HG02610 (cell line): ENCODE measurements at regions not wholly inside any gene's neighbourhood (a gene's known extent, or its start where the extent isn't known, plus 50 kb on each side); places are given as distances from the start of the nearest gene placed in this dataset.

ENCODE experiments used
- ATAC-seq: cut with Tn5 transposase; IDR thresholded peaks from one replicate; pipeline ENCODE4 v1.9.1; 2021; ENCODE audit warnings: mild to moderate bottlenecking, moderate library complexity; ENCODE audit not compliant: unreplicated experiment

DNA sequence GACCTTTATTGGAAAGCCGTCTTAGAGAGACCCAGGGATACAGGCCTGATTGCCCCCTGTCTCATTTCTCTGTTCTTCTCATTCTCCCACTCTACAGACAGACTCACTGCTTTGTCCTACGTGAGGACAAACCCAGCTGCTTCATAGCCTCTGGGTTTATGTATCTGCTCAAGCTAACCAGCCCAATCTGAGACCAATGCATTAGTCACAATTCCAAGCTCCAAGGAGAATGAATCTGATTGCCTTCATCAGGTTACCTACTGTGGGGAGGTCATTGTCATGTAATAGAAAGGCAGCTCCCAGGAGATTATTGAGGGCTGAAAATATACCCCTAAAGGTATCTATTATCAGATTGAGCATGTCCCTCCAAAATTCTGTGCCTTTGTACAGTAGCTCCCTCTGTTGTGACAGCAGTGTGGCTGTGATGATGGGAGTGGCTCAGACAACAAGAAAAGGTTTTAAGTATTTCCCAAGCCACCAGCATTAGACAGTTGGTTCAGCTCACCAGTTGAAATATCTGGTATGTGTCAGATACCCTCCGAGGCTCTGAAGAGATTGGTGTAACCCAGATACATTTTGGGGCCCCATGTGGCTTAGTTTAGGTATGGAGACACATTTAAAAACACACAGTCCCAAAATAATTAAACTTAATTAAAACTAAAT, 123.1 kb upstream of the EEPD1 start:
- no peak for ATAC-seq

DNA sequence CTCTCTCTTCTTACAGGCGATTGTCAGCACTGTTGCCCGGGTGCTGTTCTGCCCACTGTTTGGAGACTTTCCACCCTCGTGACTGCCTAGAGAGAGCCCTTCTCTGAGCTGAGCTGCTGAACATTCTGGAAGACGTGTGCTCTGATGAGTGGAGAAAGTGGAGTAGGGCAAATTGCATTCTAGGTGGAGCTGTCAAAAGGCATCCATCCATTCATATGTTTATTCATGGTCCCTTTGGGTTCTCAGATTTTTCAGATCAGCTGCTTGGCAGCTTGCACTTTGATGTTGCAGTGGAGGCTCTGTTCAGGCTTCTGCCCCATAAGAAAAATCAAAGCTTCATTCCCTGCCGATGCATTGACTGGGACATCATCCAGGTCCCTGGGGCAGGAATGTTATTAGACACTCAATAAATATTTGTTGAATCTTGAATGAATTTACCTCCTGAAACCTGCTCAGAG, 120.7 kb upstream of the EEPD1 start:
- no peak for ATAC-seq

DNA sequence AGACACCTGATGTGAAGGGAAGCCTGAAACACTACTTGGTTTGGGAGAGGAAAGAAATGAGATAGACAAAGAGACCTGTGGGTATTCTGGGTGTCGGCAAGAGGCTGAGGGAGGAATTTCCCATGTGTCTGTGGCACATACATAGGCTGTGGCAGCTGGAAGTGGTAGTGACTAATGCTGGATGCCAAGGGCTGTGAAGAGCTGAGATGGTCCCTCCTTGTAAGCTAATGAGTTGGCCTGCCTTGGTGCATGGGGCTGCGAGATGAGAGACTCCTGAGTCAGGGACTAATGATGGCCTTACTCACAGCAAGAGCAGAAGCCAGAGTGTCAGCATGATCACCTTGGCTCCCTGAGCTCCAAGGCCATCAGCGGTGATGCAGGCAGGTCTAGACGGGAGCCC, 119.0 kb upstream of the EEPD1 start:
- ATAC-seq: no peak

DNA sequence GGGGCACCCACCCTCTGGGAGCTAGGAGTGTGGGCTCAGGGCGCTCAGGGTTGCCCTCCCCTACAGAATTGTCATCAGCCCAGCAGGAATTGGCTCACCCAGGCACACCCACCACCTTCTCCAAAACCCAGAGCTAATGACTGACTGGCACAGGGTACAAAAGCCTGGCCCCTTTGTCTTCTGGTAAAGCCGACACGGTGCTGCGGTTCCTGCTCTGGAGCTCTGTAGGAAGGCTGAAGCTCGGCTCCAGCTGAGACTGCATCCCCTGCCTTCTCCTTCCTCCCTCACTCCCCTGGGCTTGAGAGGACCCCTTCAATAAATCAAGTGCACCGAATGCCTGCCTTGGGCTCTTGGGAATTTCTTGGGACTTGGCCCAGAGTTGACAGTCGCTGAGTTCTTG, 117.9 kb upstream of the EEPD1 start:
- no peak for ATAC-seq

DNA sequence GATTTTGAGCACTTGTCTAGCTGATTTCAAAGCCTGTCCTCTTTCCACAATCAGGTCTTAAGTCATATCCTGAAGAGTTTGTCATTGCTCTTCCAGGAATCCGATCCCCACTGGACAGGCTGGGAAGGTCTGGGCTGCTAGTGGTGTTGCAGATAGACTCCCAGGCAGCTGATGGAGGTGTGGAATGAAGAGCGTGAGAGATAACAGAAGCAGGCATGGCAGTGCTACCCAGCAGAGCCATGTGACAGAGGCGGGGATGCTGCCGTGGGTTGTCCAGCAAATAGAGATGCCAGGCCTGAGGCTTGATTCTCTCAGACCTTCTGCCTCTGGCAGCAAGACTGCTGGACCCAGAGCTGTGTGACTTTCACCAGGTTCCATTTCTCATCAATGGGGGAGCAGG, 116.5 kb upstream of the EEPD1 start:
- no peak for ATAC-seq

DNA sequence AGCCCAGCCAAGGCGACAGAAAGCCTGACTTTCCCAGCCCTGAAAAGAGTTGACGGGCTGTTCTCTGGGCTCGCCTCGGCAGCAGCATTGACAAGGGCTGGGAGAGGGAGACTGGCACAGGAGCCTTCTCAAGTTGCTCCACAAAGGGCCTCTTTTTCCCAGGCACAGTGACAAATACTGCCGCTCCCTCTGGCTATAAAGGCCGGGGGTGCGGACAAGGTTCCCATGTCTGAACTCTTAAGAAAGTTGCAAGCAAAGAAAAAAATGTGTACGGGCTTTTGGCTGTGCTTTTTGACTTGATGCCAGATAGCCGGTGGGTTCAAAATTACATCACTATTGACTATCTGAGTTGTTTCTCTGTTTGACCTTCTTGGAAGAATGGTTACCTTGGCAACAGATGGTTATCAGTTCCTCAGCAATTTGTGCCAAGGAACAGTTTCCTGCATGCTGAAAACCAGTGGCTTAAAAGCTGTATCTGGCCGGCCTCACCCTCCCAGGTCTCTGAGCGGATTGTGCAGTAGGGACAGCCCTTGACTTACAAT, 115.9 kb upstream of the EEPD1 start:
- ATAC-seq: no peak

DNA sequence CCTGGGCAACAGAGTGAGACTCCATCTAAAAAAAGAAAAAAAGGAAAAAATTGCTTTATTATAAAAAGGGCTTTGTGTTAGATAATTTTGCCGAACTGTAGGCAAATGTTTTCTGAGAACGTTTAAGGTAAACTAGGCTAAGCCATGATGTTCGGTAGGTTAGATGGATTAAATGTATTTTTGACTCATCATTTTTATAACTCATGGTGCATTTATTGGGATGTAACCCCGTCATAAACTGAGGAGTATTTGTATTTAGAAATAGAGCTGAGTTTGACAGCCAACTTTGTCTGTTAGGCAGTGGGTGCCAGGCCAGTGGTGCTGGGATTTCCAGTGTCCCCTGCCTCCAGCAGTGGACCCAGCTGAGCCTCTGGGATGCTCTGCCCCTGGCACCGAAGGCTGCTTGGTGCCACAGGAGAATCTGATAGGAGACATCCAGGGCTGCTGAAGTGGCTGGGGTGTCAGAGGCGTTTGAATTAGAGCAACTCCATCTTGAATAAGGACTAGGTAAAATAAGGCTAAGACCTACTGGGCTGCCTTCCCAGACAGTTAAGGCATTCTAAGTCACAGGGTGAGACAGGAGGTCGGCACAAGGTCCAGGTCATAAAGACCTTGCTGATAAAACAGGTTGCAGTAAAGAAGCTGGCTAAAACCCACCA, 114.9 kb upstream of the EEPD1 start:
- ATAC-seq: no peak

DNA sequence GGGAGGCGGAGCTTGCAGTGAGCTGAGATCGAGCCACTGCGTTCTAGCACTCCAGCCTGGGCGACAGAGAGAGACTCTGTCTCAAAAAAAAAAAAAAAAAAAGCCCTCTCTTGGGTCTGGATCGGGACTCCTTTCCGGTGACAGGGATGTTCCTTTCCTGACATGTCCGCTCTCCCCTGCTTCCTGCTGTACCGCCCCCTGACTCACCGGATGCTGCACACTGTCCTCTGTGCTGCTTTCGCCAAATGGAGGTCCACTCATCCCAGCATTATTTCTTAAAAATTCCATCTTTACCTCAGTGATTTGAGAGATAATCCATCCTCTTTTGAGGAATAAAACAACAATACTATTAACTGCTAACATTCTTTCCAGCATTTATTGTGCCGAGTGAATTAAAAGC, 113.8 kb upstream of the EEPD1 start:
- no peak for ATAC-seq

DNA sequence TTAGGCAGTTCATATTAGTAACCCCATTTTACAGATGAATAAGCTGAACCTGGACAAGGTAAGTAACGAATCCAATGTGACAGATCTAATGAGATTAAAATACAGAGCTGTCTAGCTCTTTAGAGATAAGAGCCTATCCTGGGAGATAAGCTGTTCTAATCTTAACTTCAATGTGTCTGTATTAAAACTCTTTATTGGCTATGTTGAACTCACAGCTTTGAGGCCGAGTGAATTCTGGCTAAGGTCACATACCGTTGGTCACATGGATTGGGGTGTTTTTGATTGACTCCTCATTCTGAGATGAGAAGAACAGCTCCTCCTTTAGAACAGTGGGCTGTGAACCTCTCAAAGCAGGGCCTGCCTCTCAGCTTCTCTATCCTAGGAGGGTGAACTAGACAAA, 113.4 kb upstream of the EEPD1 start:
- ATAC-seq: no peak

DNA sequence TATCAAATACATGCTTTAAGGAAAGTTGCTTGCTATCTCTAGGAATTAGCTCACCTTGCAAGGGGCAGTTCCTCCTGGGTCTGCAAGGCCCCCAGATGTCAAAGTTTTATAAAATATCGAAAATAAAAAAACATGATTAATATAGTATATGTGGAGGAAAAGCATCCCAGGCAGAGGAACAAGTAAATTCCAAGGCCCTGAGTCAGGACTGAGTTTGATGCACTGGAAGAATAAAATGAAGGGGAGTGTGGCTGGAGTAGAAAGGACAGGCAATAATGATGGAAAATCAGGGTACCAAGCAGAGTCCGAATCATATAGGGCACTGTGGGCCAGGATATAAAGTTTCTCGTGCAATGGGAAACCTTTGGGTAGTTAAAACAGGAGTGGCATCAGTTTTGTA, 112.4 kb upstream of the EEPD1 start:
- no peak for ATAC-seq

DNA sequence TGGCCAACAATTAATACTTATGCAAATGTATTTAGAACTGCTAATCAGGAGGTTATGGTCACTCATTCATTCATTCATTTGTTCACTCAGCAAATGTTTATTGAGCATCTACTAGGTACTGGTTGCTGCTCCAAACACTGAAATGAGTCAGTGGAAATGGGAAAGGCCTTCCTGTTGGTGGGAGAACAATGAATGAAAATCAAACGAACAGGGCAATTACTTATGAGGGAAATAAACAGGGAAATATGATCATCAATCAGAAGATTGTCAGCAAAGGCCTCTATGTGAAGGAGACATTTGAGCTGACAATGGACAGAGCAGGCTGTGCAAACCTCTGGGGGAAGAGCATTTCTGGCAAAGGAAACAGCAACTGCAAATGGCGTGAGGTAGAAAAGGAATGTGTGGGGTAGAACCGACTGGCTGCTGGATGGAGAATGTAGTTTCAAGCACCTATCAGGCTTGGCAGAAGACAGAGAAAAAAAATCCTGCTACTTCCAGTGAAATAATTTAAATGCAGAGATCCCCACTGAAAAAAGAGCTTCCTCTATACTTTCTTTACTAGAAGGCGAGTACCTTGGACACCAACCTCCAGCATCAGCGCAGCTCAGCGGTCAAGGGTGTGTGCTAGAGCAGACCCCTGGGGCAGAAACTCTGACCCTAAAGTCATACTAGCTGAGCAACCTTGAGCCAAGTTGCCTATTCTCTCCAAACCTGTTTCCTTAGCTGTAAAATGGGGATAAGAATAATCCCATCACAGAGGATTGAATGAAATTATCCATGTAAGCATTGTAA, 108.8 kb upstream of the EEPD1 start:
- ATAC-seq: no peak

DNA sequence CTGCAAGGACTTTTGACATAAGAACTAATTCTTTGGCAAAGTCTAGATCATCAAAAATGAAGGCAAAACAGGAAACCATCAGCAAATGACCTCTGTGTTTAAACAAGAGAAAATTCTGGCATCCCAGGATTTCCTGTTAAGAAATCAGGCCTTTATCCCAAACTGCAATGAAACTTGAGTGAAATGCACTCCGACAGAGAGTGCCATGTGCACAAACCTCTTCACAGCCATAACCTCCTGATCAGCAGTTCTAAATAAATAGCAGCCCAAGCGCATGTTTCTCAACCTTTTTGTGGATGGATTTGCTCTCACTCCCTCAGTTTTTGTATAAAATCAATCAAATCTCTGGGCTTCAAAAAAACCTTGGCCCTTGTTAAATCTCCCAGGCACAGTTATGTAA, 107.7 kb upstream of the EEPD1 start:
- ATAC-seq: no peak

DNA sequence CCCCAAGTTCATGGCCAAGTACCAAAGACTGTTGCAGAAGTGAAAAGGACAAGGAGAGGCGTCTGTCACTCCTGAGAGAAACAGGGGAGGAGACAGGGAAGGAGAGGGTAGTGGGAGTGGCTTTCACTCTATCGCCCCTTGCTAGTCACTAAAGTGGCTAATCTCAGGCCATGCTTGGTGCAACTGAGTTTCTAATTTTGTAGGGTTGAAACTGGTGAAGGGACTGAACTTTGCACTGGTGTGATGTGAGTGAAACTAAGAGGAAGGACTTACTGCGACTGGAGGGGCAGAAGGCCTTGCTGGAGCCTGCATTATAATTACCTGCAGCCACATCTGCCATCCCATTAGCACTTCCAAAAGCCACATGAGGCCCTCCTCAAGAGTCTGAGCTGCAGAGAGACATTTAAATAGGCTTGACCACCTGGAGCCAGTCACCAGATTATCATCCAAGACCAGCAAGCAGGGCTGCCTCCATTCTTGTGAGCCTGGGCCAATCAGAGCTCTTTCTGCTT, 107.2 kb upstream of the EEPD1 start:
- ATAC-seq: no peak

DNA sequence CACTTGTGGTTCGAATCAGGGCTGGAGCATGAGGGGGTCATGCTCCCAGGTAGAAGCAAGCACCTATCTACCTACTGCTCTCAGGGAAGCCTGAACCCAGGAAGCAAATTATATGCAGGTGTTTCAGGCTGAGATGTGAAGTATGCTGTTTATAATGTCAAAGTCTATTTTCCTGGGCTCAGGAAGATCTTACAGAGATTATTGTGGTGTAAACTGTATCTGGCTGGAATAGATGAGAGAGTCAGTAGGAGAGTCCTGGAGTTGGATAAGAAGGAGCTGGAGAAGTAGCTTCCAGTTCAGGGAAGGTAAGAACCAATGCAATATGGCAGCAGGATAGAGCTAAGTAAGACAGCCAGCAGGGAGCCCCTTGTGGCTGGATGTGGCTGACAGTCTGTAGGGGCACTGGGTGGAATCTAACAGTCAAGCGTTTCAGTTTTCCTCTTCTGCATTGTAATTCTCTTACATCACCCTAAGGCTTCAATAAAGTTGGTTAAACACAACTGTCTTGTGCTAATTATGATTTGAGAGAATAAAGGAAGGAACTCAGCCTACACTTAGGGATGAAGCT, 105.9 kb upstream of the EEPD1 start:
- ATAC-seq: no peak

DNA sequence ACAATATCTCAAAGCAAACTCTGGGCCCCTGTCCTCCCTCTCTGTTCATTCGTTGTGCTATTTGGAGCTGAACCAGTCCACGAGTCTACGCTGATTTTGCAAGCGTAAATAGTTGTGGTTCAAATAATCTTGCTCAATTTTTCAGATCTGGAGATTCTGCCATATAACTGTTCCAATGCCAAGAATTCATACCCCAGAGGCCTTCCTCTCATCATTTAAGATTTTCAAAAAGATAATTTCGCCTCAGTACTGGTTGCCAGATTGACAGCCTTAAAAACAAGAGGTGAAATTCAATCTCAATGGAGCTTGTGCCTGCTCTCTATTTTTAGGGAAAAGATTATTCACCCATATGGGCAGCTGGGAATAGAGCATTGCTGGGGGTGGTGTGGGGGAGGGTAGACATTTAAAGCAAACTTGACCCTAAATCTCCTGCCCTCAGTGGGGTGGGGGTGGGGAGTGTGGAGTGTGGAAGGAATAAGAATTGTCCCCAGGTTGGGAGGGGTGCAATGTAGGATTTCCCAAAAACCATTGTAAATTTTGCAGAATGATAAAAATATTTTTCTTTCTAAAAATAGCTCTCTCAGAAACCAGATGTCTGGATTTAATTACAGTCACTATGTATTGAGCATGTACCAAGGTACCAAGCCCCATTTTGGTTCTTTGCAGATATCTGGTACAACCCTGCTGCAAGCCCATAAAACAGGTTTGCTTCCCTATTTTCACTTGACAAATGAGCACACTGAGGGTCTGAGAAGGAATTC, 104.7 kb upstream of the EEPD1 start:
- no peak for ATAC-seq

DNA sequence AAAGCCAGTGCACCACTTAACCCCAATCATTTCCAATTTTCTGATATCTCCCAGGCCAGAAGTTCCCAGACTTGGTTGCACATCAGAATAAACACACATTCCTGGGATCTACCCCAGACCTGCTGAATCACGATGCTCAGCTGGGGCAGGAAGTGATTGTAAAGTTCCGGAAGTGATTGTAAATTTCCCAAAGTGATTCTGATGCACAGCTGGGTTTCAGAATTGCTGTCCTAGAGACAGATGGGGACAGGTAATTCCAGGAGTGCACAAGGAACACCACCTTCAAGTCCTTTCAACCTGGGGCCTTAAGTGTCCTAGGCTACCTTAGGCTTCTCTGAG, 104.2 kb upstream of the EEPD1 start:
- ATAC-seq: no peak

DNA sequence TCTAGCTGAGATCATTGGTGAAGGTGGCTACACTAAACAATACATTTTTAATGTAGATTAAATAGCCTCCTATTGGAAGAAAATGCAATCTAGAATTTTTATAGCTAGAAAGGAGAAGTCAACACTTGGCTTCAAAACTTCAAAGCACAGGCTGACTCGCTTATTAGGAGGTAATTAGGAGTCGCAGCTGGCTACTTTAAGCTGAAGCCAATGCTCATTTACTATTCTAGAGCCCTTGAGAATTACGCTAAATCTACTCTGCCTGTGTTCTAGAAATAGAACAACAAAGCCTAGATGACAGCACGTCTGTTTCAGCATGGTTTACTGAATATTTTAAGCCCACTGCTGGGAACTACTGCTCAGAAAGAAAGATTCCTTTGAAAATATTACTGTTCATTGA, 101.6 kb upstream of the EEPD1 start:
- ATAC-seq: no peak

DNA sequence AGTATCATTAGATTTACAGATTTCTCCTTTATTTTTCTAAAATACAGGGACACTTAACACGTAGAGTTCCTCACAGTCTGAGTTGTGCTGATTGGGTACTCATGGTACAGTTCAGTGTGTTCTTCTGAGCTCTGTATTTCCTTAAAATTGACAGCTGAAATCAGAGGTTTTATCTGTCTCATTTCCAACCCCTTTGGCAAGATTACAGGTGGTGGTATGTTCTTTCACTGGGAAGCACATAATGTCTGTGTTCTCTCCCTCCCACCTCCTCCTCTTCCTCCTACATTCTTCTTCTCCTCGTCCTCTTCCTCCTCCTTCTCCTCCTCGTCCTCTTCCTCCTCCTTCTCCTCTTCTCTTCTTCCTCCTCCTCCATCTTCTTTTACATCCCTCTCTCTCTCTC, 99.5 kb upstream of the EEPD1 start:
- ATAC-seq: no peak

DNA sequence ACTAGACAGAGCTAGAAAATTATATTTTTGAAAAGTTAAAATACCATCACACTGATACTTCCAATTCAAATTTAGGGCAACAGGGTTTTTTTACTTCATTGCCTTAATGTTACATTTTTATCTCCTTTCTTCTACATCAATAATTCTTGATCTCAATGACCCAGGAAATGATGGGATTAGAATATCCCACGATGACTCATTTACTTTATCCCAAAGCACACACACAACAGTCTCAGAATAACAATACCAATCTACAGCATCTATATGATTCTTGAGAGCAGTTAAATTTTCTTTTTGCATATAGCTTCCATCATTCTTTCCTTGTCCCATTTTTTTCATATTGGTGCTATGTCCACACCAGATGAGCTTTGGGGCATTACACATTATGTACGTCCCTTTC, 98.4 kb upstream of the EEPD1 start:
- no peak for ATAC-seq

DNA sequence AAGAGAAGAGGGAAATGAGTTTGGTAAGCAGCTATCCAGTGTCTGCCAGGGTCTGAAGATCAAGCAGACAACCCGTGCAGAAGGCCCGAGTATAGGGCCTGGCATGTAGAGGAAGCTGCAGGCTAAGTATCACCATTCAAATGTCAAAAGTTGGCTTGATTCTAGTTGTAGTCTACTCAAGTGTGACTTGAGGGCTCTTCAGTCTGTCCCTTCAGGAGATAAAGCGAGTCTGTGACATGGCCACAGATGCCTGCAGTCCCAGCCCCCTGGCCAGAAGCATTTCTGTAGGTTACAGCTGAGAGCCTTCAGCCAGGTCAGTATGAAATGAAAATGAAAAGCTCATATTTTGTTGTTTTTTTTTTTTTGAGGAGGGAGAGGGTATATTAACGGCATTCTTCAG, 97.8 kb upstream of the EEPD1 start:
- ATAC-seq: no peak

DNA sequence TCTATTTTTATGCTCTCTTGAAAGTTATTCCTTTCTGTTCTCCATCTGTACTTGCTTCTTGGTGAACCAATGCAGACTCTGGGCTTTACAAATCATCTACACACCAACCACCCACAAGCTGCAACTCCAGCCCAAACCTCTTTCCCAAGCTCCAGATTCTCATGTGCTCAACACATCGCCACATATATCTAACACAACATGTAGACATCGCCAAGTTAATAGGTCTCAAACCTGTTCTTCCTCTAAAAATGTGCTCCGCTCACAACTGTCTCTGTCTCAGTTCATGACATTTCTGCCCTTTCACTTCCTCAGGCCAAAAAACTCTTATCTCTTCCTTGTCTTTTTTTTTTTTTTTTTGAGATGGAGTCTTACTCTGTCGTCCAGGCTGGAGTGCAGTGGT, 95.7 kb upstream of the EEPD1 start:
- ATAC-seq: no peak
